Keratinocyte (primary cell): ENCODE measurements at regions not wholly inside any gene's neighbourhood (a gene's known extent, or its start where the extent isn't known, plus 50 kb on each side); places are given as distances from the start of the nearest gene placed in this dataset.

Source experiments
- DNase-seq: peaks from one replicate; pipeline ENCODE4 v3.0.0-alpha.2; 2011; ENCODE audit warnings: low read depth, missing footprints, low spot score
- FAIRE-seq: peaks from 2 replicates; lab custom pipeline; 2011; peaks lifted over from hg19 to GRCh38; lab: Jason Lieb, UNC
- H2AFZ ChIP-seq: 2 replicates; pipeline ENCODE4 v1.6.0; 2012; ENCODE audit warnings: low read length, control low read depth, inconsistent platforms; ENCODE audit not compliant: control insufficient read depth
- H3K27ac ChIP-seq: 2 replicates; pipeline ENCODE4 v1.5.1; 2011; ENCODE audit warnings: low read length; ENCODE audit not compliant: control insufficient read depth, insufficient read depth
- H3K27me3 ChIP-seq: 3 replicates; pipeline ENCODE4 v1.6.0; 2011; ENCODE audit warnings: low read length; ENCODE audit not compliant: control insufficient read depth, insufficient read depth; ENCODE audit errors: extremely low read depth
- H3K36me3 ChIP-seq, 2 experiments: 2 replicates in 1 of 2; 3 replicates in 1 of 2; pipeline ENCODE4 v1.5.1; 2011; ENCODE audit warnings: low read length in 2 of 2, mild to moderate bottlenecking in 1 of 2; ENCODE audit not compliant: control insufficient read depth in 2 of 2, insufficient read depth in 2 of 2; ENCODE audit errors: extremely low read depth in 1 of 2
- H3K4me1 ChIP-seq: 3 replicates; pipeline ENCODE4 v1.5.1; 2011; ENCODE audit warnings: low read length; ENCODE audit not compliant: control insufficient read depth, insufficient read depth; ENCODE audit errors: extremely low read depth
- H3K4me2 ChIP-seq: 3 replicates; pipeline ENCODE4 v1.6.0; 2011; ENCODE audit warnings: low read depth, low read length; ENCODE audit not compliant: control insufficient read depth, insufficient read depth; ENCODE audit errors: extremely low read depth
- H3K4me3 ChIP-seq, 3 experiments: fragments of 200-600 bp in 1 of 3; sonication (generic) in 1 of 3; 2 replicates in 2 of 3; 3 replicates in 1 of 3; pipeline ENCODE4 v1.5.1; 2011 to 2016; ENCODE audit warnings: low read length in 3 of 3, mild to moderate bottlenecking in 3 of 3, control low read depth in 2 of 3, inconsistent platforms in 1 of 3, low read depth in 1 of 3, mixed read lengths in 1 of 3, mixed run types in 1 of 3, moderate library complexity in 1 of 3; ENCODE audit not compliant: control insufficient read depth in 2 of 3, insufficient read depth in 2 of 3; ENCODE audit errors: extremely low read depth in 1 of 3
- H3K79me2 ChIP-seq: 2 replicates; pipeline ENCODE4 v1.6.0; 2012; ENCODE audit warnings: low read length; ENCODE audit not compliant: control insufficient read depth, insufficient read depth
- H3K9ac ChIP-seq: 3 replicates; pipeline ENCODE4 v1.6.0; 2011; ENCODE audit warnings: low read length; ENCODE audit not compliant: control insufficient read depth, insufficient read depth; ENCODE audit errors: extremely low read depth
- H3K9me1 ChIP-seq: 3 replicates; pipeline ENCODE4 v1.6.0; 2011; ENCODE audit warnings: low read length; ENCODE audit not compliant: control insufficient read depth, insufficient read depth; ENCODE audit errors: extremely low read depth
- H3K9me3 ChIP-seq: 2 replicates; pipeline ENCODE4 v1.5.1; 2012; ENCODE audit warnings: low read depth, low read length; ENCODE audit not compliant: control insufficient read depth
- H4K20me1 ChIP-seq: 3 replicates; pipeline ENCODE4 v1.6.0; 2011; ENCODE audit warnings: low read length; ENCODE audit not compliant: control insufficient read depth, insufficient read depth; ENCODE audit errors: extremely low read depth
- CTCF ChIP-seq, 3 experiments: IDR thresholded peaks in 1 of 3; conservative IDR thresholded peaks in 1 of 3; optimal IDR thresholded peaks in 1 of 3; 2 replicates in 2 of 3; 3 replicates in 1 of 3; pipeline versions ENCODE3 to v1.5.1; 2011; ENCODE audit warnings: low read length in 3 of 3, mild to moderate bottlenecking in 3 of 3, moderate library complexity in 2 of 3, control low read depth in 1 of 3, inconsistent platforms in 1 of 3; ENCODE audit not compliant: insufficient read depth in 2 of 3; ENCODE audit errors: extremely low read depth in 1 of 3
- EZH2 ChIP-seq: IDR thresholded peaks from one replicate; pipeline ENCODE4 v1.6.1; 2012; ENCODE audit warnings: inconsistent platforms, mild to moderate bottlenecking, low read length, moderate library complexity
- dilution Hi-C: fragments of 300-500 bp; cut with MboI; formaldehyde crosslinking; loops from one replicate; pipeline ENCODE4 v1.7.0; 2020; ENCODE audit warnings: low sequenced_read_pairs; ENCODE audit not compliant: extremely low pct_ligation_motif_present

- H3K9me3 ChIP-seq = no peaks in the 10 kb centered on the region
- H3K9me1 ChIP-seq = no peaks in the 10 kb centered on the region
- TF ChIP-seq EZH2 (no peak), CTCF (optimal IDR thresholded peaks at IDR 0.05 in 1 of 3, IDR thresholded peaks at IDR 0.05 in 1 of 3, conservative IDR thresholded peaks at IDR 0.05 in 1 of 3; ENCODE audit: extremely low read depth in 1 of 3, insufficient read depth in 2 of 3, low read length in 3 of 3) (no peak)
- no peaks in the 10 kb centered on the region for H3K79me2 ChIP-seq
- peak overlapping the region in 1 of 3 experiments; percentile 57 for H3K4me3 ChIP-seq
- no peak overlapping the region for H3K9ac ChIP-seq
- peak overlapping the region; percentile 93 for H3K4me2 ChIP-seq
- DNase-seq (no peak), FAIRE-seq (no peak)
- no peaks in the 10 kb centered on the region for H3K36me3 ChIP-seq
- H3K27me3 ChIP-seq = no peaks in the 10 kb centered on the region
- no peak overlapping the region for H3K27ac ChIP-seq
- H4K20me1 ChIP-seq = no peaks in the 10 kb centered on the region
- H3K4me1 ChIP-seq = peaks cover 9% of the 10 kb centered on the region
- peak overlapping the region; percentile 94 for H2AFZ ChIP-seq
- dilution Hi-C loops = no loop called here
Measured at GRCh38 chr10:15440204-15440711, 69.2 kb upstream of the FAM171A1 start.

- H3K4me3 ChIP-seq = peak overlapping the region in 2 of 3 experiments; percentile 57 to 67
- H3K9me3 ChIP-seq = no peaks in the 10 kb centered on the region
- no peaks in the 10 kb centered on the region for H3K9me1 ChIP-seq
- no peaks in the 10 kb centered on the region for H3K79me2 ChIP-seq
- no peak overlapping the region for H3K27ac ChIP-seq
- TF ChIP-seq EZH2 (no peak), CTCF (optimal IDR thresholded peaks at IDR 0.05 in 1 of 3, IDR thresholded peaks at IDR 0.05 in 1 of 3, conservative IDR thresholded peaks at IDR 0.05 in 1 of 3; ENCODE audit: extremely low read depth in 1 of 3, insufficient read depth in 2 of 3, low read length in 3 of 3) (peak; percentile 33 to 50 (median 38))
- H3K9ac ChIP-seq = peak overlapping the region; percentile 50
- FAIRE-seq (peak; percentile 49), DNase-seq (no peak)
- no peaks in the 10 kb centered on the region for H3K36me3 ChIP-seq
- H2AFZ ChIP-seq = peak overlapping the region; percentile 94
- no peaks in the 10 kb centered on the region for H3K27me3 ChIP-seq
- peaks cover 9% of the 10 kb centered on the region for H3K4me1 ChIP-seq
- H4K20me1 ChIP-seq = no peaks in the 10 kb centered on the region
- dilution Hi-C loops = no loop called here
- peak overlapping the region; percentile 93 for H3K4me2 ChIP-seq
Measured at GRCh38 chr10:15439341-15439842, 68.3 kb upstream of the FAM171A1 start.
